Body of pancreas (tissue), 4 donors: ENCODE measurements at regions not wholly inside any gene's neighbourhood (a gene's known extent, or its start where the extent isn't known, plus 50 kb on each side); places are given as distances from the start of the nearest gene placed in this dataset.
A peak's percentile ranks its signal among the peaks of the same experiment; 100 is the strongest.

Experiments
- ATAC-seq: fragments of 150-250 bp; one replicate; pipeline ENCODE4 v1.9.1; 2016
- DNase-seq, 4 donors: peaks; one replicate each; pipeline ENCODE4 v3.0.0-alpha.2; 2019
- H3K27ac ChIP-seq, 4 donors: fragments of 200-600 bp; sonication (generic); 1 replicate in 3 of 4; 2 replicates in 1 of 4; pipeline versions ENCODE4 v1.5.1 to v1.6.1; 2016 to 2019; ENCODE audit warnings: mild to moderate bottlenecking in 1 of 4, mixed read lengths in 1 of 4, moderate library complexity in 1 of 4
- H3K27me3 ChIP-seq, 2 donors: fragments of 200-600 bp; sonication (generic); one replicate each; pipeline ENCODE4 v1.6.0; 2016; ENCODE audit warnings: mild to moderate bottlenecking in 1 of 2
- H3K36me3 ChIP-seq, 2 donors: fragments of 200-600 bp; sonication (generic); replicated peaks in 1 of 2; 2 replicates each; pipeline ENCODE4 v1.5.1; 2016; ENCODE audit warnings: low read depth in 2 of 2; ENCODE audit not compliant: insufficient read depth in 1 of 2
- H3K4me1 ChIP-seq: fragments of 200-600 bp; sonication (generic); one replicate; pipeline ENCODE4 v1.6.0; 2016
- H3K4me3 ChIP-seq, 2 donors: fragments of 200-600 bp; sonication (generic); 1 replicate in 1 of 2; 2 replicates in 1 of 2; pipeline ENCODE4 v1.5.1; 2016 to 2019
- H3K9me3 ChIP-seq, 3 donors: fragments of 200-600 bp; sonication (generic); 1 replicate in 2 of 3; 2 replicates in 1 of 3; pipeline ENCODE4 v1.5.1; 2016
- CTCF ChIP-seq, 7 experiments: fragments of 450-650 bp in 4 of 7; fragments of 200-600 bp in 3 of 7; sonication (generic) in 3 of 7; IDR thresholded peaks; one replicate each; pipeline ENCODE4 v1.5.1; 2016 to 2019; ENCODE audit warnings: antibody characterized with exemption in 7 of 7
- POLR2A ChIP-seq, 3 donors: fragments of 450-650 bp; IDR thresholded peaks; one replicate each; pipeline ENCODE4 v1.6.1; 2016; ENCODE audit warnings: antibody characterized with exemption in 3 of 3, mild to moderate bottlenecking in 2 of 3
- WGBS, 2 donors: methylation state at CpG; one replicate each; pipeline ENCODE4 v1.1.5; 2017; 5-methylcytosine and 5-hydroxymethylcytosine counted together
- intact Hi-C: fragments of 100-400 bp; cut with DNase I; formaldehyde crosslinking; loops from one replicate; pipeline ENCODE4 v1.15.1; 2023

- 62 to 64% methylated on average over 4 of the region's 4 CpGs for WGBS, 2 donors
- Histone ChIP-seq H3K27me3 (no peaks in the 10 kb centered on the region), H3K4me1 (peaks cover 54% of the 10 kb centered on the region), H3K4me3 (no peak overlapping the region), H3K27ac (peak overlapping the region in 3 of 4 donors; percentile 58 to 82 (median 65)), H3K9me3 (no peaks in the 10 kb centered on the region), H3K36me3 (no peaks in the 10 kb centered on the region)
- ATAC-seq (peak; percentile 51), DNase-seq (peak in 1 of 4 donors; percentile 28)
- intact Hi-C loops: no loop called here
- TF ChIP-seq POLR2A (IDR thresholded peaks at IDR 0.05): no peak
- TF ChIP-seq CTCF (IDR thresholded peaks at IDR 0.05): peak in 1 of 7 experiments; percentile 5
These were observed 662.2 kb upstream of the ZNF608 start for GRCh38 chr5:125408448-125409233.

GRCh38 chr5:125409234-125409860, 662.9 kb upstream of the ZNF608 start:
- intact Hi-C loops: no loop called here
- Histone ChIP-seq H3K27ac (peak overlapping the region in 3 of 4 donors; percentile 58 to 82 (median 65)), H3K27me3 (no peaks in the 10 kb centered on the region), H3K4me1 (peaks cover 56% of the 10 kb centered on the region), H3K4me3 (no peak overlapping the region), H3K9me3 (no peaks in the 10 kb centered on the region), H3K36me3 (no peaks in the 10 kb centered on the region)
- ATAC-seq (no peak), DNase-seq (no peak)
- WGBS, 2 donors: 34 to 43% methylated on average over 8 of the region's 8 CpGs
- TF ChIP-seq POLR2A (IDR thresholded peaks at IDR 0.05) (no peak), CTCF (IDR thresholded peaks at IDR 0.05) (no peak)

- no peaks in the 10 kb centered on the region for H3K9me3 ChIP-seq
- TF ChIP-seq CTCF (IDR thresholded peaks at IDR 0.05) (no peak), POLR2A (IDR thresholded peaks at IDR 0.05) (no peak)
- no peaks in the 10 kb centered on the region for H3K27me3 ChIP-seq
- DNase-seq: no peak
- H3K27ac ChIP-seq: peak overlapping the region in 3 of 4 donors; percentile 58 to 82 (median 65)
- intact Hi-C loops: no loop called here
- H3K36me3 ChIP-seq: no peaks in the 10 kb centered on the region
- no peak overlapping the region for H3K4me3 ChIP-seq
- H3K4me1 ChIP-seq: peaks cover 56% of the 10 kb centered on the region
- WGBS, 2 donors: 64 to 67% methylated on average over 10 of the region's 10 CpGs
- ATAC-seq: no peak
These were observed 663.6 kb upstream of the ZNF608 start for GRCh38 chr5:125409861-125410536.

- H3K4me1 ChIP-seq: peaks cover 56% of the 10 kb centered on the region
- intact Hi-C loops: no loop called here
- DNase-seq: no peak
- peak; percentile 65 for ATAC-seq
- peak overlapping the region; percentile 18 to 82 (median 62) for H3K27ac ChIP-seq
- no peaks in the 10 kb centered on the region for H3K27me3 ChIP-seq
- WGBS, 2 donors: 3 to 14% methylated on average over 2 of the region's 2 CpGs
- no peaks in the 10 kb centered on the region for H3K9me3 ChIP-seq
- TF ChIP-seq POLR2A (IDR thresholded peaks at IDR 0.05) (no peak), CTCF (IDR thresholded peaks at IDR 0.05) (no peak)
- H3K4me3 ChIP-seq: no peak overlapping the region
- no peaks in the 10 kb centered on the region for H3K36me3 ChIP-seq
These were observed 664.2 kb upstream of the ZNF608 start for GRCh38 chr5:125410537-125411070.
